ENCODE measurements at regions not wholly inside any gene's neighbourhood (a gene's known extent, or its start where the extent isn't known, plus 50 kb on each side); places are given as distances from the start of the nearest gene placed in this dataset.

DNA sequence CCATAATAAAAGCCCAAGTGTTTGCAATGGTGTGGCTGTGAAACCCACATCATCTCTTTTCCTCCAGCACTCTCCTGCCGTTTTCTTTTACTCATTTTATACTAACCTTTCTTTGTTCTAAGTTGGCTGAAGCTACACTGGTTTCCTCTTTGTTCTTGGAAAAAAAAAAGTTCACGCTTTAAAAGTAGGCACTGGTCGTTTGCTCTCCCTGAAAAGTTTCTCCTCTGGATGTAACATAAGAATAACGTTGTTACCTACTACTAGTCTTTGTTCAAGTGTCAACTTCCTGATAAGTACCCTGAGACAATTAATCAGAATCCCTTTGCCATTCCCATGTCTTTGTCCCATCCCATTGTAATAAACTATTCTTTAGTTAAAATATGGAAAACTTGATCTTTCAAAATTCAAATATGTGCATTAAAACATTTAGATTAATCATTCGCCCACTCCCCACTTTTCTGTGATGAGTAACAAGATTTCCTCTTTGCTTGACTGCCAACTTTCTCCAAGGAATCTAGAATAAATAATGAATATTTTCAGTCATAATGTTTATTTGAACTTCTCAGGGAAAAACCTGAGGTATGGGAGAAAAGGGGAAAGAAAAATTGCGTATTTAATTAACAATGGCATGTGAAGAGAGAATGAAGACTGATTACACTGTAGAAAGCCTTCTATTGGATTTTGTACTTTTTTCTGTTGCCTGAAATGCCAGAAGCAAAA lies 454.3 kb upstream of the CTNND2 start:
- peaks cover 16% of the 10 kb centered on the region for H3K9me3 ChIP-seq (replicated peaks)
- no peak overlapping the region for H3K27ac ChIP-seq (replicated peaks)
- H3K4me1 ChIP-seq, result no peaks in the 10 kb centered on the region
- H3K36me3 ChIP-seq, result no peaks in the 10 kb centered on the region
- no peak for TF ChIP-seq CTCF (IDR thresholded peaks at IDR 0.05; ENCODE audit: borderline replicate concordance)
- H3K4me3 ChIP-seq, result no peak overlapping the region
- intact Hi-C loops (cut with micrococcal nuclease), result no loop called here
- no peaks in the 10 kb centered on the region for H3K27me3 ChIP-seq (ENCODE audit: low read depth)
- no peak for DNase-seq

DNA sequence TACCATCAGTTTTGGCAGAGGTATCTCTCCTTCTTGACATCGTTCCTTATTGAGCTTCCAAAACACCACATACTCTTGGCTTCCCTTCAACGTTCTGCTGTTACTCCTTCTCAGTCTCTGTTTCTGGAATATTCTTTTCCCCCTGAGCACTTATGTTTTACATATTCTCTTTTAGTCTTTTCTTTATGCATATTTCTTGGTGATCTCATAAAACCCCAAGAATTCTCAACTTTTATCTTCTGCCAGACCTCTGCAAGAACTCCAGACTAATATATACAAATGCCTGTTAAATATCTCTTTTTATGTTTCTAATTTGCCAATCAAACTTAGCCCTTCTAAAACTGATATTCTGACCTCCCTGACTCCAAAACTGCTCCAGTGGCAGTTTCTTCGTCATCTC lies 453.4 kb upstream of the CTNND2 start:
- TF ChIP-seq CTCF (IDR thresholded peaks at IDR 0.05; ENCODE audit: borderline replicate concordance), result no peak
- H3K27me3 ChIP-seq (ENCODE audit: low read depth), result no peaks in the 10 kb centered on the region
- intact Hi-C loops (cut with micrococcal nuclease), result no loop called here
- peaks cover 16% of the 10 kb centered on the region for H3K9me3 ChIP-seq (replicated peaks)
- H3K27ac ChIP-seq (replicated peaks), result no peak overlapping the region
- H3K4me3 ChIP-seq, result no peak overlapping the region
- H3K36me3 ChIP-seq, result no peaks in the 10 kb centered on the region
- H3K4me1 ChIP-seq, result no peaks in the 10 kb centered on the region
- no peak for DNase-seq

- H3K27me3 ChIP-seq (ENCODE audit: low read depth), result no peaks in the 10 kb centered on the region
- intact Hi-C loops (cut with micrococcal nuclease), result no loop called here
- no peaks in the 10 kb centered on the region for H3K9me3 ChIP-seq (replicated peaks)
- no peak overlapping the region for H3K4me3 ChIP-seq
- H3K4me1 ChIP-seq, result no peaks in the 10 kb centered on the region
- no peak for DNase-seq
- no peaks in the 10 kb centered on the region for H3K36me3 ChIP-seq
- TF ChIP-seq CTCF (IDR thresholded peaks at IDR 0.05; ENCODE audit: borderline replicate concordance), result no peak
- no peak overlapping the region for H3K27ac ChIP-seq (replicated peaks)
These were observed 450.4 kb upstream of the CTNND2 start for GRCh38 chr5:12354686-12355085.

DNA sequence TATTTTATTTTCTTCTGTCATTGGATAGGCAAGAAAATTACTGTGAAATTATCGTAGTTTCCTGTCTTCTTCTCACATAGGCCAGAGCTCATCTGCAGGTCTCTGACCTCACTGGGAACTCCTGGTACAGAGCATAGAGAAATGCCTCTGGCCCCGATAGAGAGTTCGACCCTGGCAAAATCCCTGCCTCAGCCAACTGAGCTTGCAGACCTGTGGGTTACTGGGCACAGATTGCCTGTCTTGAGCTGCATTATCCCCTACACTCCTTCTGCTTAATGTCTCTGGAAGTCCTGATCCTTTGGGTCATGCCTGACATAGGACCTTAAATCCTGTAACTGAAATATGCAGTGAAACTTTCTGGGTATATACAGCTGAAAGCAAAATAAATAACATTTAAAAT lies 439.3 kb upstream of the CTNND2 start:
- DNase-seq, result no peak
- no peak overlapping the region for H3K27ac ChIP-seq (replicated peaks)
- intact Hi-C loops (cut with micrococcal nuclease), result no loop called here

GRCh38 chr5:12335938-12336337 lies 431.7 kb upstream of the CTNND2 start:
- no peak overlapping the region for H3K4me3 ChIP-seq
- DNase-seq, result no peak
- intact Hi-C loops (cut with micrococcal nuclease), result no loop called here
- no peaks in the 10 kb centered on the region for H3K27me3 ChIP-seq (ENCODE audit: low read depth)
- H3K27ac ChIP-seq (replicated peaks), result no peak overlapping the region
- TF ChIP-seq CTCF (IDR thresholded peaks at IDR 0.05; ENCODE audit: borderline replicate concordance), result no peak
- no peaks in the 10 kb centered on the region for H3K9me3 ChIP-seq (replicated peaks)
- H3K36me3 ChIP-seq, result no peaks in the 10 kb centered on the region
- no peaks in the 10 kb centered on the region for H3K4me1 ChIP-seq

More for the DNA sequence above, 439.3 kb upstream of the CTNND2 start:
- Histone ChIP-seq H3K36me3 (no peaks in the 10 kb centered on the region), H3K4me3 (no peak overlapping the region), H3K27me3 (ENCODE audit: low read depth) (no peaks in the 10 kb centered on the region), H3K4me1 (no peaks in the 10 kb centered on the region), H3K9me3 (replicated peaks) (no peaks in the 10 kb centered on the region)
- TF ChIP-seq CTCF (IDR thresholded peaks at IDR 0.05; ENCODE audit: borderline replicate concordance), result no peak

Measured in left ventricle myocardium inferior (tissue), 1 donor.